Peyer's patch (tissue), 4 donors: ENCODE measurements at regions not wholly inside any gene's neighbourhood (a gene's known extent, or its start where the extent isn't known, plus 50 kb on each side); places are given as distances from the start of the nearest gene placed in this dataset.

Experiments
- DNase-seq, 3 donors: peaks; one replicate each; pipeline ENCODE4 v3.0.0-alpha.2; 2017 to 2019
- H3K27ac ChIP-seq, 4 donors: fragments of 200-600 bp; sonication (generic); one replicate each; pipeline ENCODE4 v1.5.1; 2016 to 2019
- H3K27me3 ChIP-seq, 2 donors: fragments of 200-600 bp; sonication (generic); one replicate each; pipeline ENCODE4 v1.5.1; 2019
- H3K36me3 ChIP-seq, 3 donors: fragments of 200-600 bp; sonication (generic); one replicate each; pipeline ENCODE4 v1.5.1; 2016 to 2019
- H3K4me1 ChIP-seq, 4 donors: fragments of 200-600 bp; sonication (generic); one replicate each; pipeline ENCODE4 v1.5.1; 2016 to 2019
- H3K4me3 ChIP-seq, 4 donors: fragments of 200-600 bp; sonication (generic); 1 replicate in 3 of 4; 2 replicates in 1 of 4; pipeline ENCODE4 v1.5.1; 2016 to 2019; ENCODE audit warnings: mild to moderate bottlenecking in 1 of 4
- H3K9me3 ChIP-seq, 4 donors: fragments of 200-600 bp; sonication (generic); one replicate each; pipeline ENCODE4 v1.5.1; 2016 to 2019; ENCODE audit warnings: mild to moderate bottlenecking in 1 of 4
- CTCF ChIP-seq, 6 experiments: fragments of 450-650 bp in 4 of 6; fragments of 200-600 bp in 2 of 6; sonication (generic) in 1 of 6; IDR thresholded peaks; one replicate each; pipeline ENCODE4 v1.5.1; 2017 to 2019; ENCODE audit warnings: antibody characterized with exemption in 6 of 6, mild to moderate bottlenecking in 3 of 6, moderate library complexity in 1 of 6
- POLR2A ChIP-seq, 2 donors: fragments of 450-650 bp; IDR thresholded peaks; one replicate each; pipeline ENCODE4 v1.5.1; 2017; ENCODE audit warnings: antibody characterized with exemption in 2 of 2, mild to moderate bottlenecking in 2 of 2, moderate library complexity in 2 of 2

GRCh38 chrX:39974270-39974669 is 123.5 kb downstream of the BCOR start:
- no peak for TF ChIP-seq CTCF (IDR thresholded peaks at IDR 0.05)
- no peak for TF ChIP-seq POLR2A (IDR thresholded peaks at IDR 0.05)
- H3K4me1 ChIP-seq, result no peaks in the 10 kb centered on the region
- DNase-seq, result no peak
- H3K27me3 ChIP-seq, result no peaks in the 10 kb centered on the region
- no peaks in the 10 kb centered on the region for H3K36me3 ChIP-seq
- H3K27ac ChIP-seq, result no peak overlapping the region
- no peak overlapping the region for H3K4me3 ChIP-seq
- no peaks in the 10 kb centered on the region for H3K9me3 ChIP-seq

GRCh38 chrX:39975101-39975925 is 122.4 kb downstream of the BCOR start:
- Histone ChIP-seq H3K9me3 (no peaks in the 10 kb centered on the region), H3K27ac (no peak overlapping the region), H3K4me1 (no peaks in the 10 kb centered on the region), H3K36me3 (no peaks in the 10 kb centered on the region), H3K4me3 (no peak overlapping the region), H3K27me3 (no peaks in the 10 kb centered on the region)
- DNase-seq, result peak in 2 of 3 donors; percentile 55 to 60
- TF ChIP-seq CTCF (IDR thresholded peaks at IDR 0.05), result no peak
- TF ChIP-seq POLR2A (IDR thresholded peaks at IDR 0.05), result no peak

- H3K4me3 ChIP-seq, result no peak overlapping the region
- no peaks in the 10 kb centered on the region for H3K9me3 ChIP-seq
- H3K4me1 ChIP-seq, result peaks cover 0 to 3% (median 0%) of the 10 kb centered on the region in 4 donors
- no peaks in the 10 kb centered on the region for H3K27me3 ChIP-seq
- no peaks in the 10 kb centered on the region for H3K36me3 ChIP-seq
- no peak overlapping the region for H3K27ac ChIP-seq
- DNase-seq, result no peak
- TF ChIP-seq POLR2A (IDR thresholded peaks at IDR 0.05), result no peak
- TF ChIP-seq CTCF (IDR thresholded peaks at IDR 0.05), result no peak
These were observed 115.8 kb downstream of the BCOR start for GRCh38 chrX:39981946-39982345.

- H3K27ac ChIP-seq, result no peak overlapping the region
- H3K27me3 ChIP-seq, result no peaks in the 10 kb centered on the region
- H3K9me3 ChIP-seq, result no peaks in the 10 kb centered on the region
- TF ChIP-seq POLR2A (IDR thresholded peaks at IDR 0.05) (no peak), CTCF (IDR thresholded peaks at IDR 0.05) (no peak)
- no peak overlapping the region for H3K4me3 ChIP-seq
- no peak for DNase-seq
- peaks cover 0 to 3% (median 0%) of the 10 kb centered on the region in 4 donors for H3K4me1 ChIP-seq
- H3K36me3 ChIP-seq, result no peaks in the 10 kb centered on the region
These were observed 114.8 kb downstream of the BCOR start for GRCh38 chrX:39982948-39983347.

GRCh38 chrX:39983715-39984114 is 114.0 kb downstream of the BCOR start:
- peaks cover 0 to 3% (median 0%) of the 10 kb centered on the region in 4 donors for H3K4me1 ChIP-seq
- no peak overlapping the region for H3K27ac ChIP-seq
- TF ChIP-seq POLR2A (IDR thresholded peaks at IDR 0.05) (no peak), CTCF (IDR thresholded peaks at IDR 0.05) (no peak)
- no peaks in the 10 kb centered on the region for H3K36me3 ChIP-seq
- no peak for DNase-seq
- H3K9me3 ChIP-seq, result no peaks in the 10 kb centered on the region
- no peaks in the 10 kb centered on the region for H3K27me3 ChIP-seq
- H3K4me3 ChIP-seq, result no peak overlapping the region
